Panc1 (cell line): ENCODE measurements at regions not wholly inside any gene's neighbourhood (a gene's known extent, or its start where the extent isn't known, plus 50 kb on each side); places are given as distances from the start of the nearest gene placed in this dataset.

ENCODE experiments used
- ATAC-seq: fragments of 200-7000 bp; cut with Tn5 transposase; 2 replicates; pipeline ENCODE4 v1.9.1; 2020; ENCODE audit warnings: mild to moderate bottlenecking, moderate library complexity
- BruUV-seq: library from RNA; stranded (reverse); fragments of 400-500 nt; replicated peaks from 2 replicates; lab custom pipeline; 2021; lab: Mats Ljungman, UMichigan
- CTCF ChIA-PET: fragments of 300-600 bp; sonication (Branson Sonifier 250); formaldehyde crosslinking; loops from one replicate; lab custom pipeline; 2022; ENCODE audit warnings: antibody characterized with exemption; lab: Charles Lee
- POLR2A ChIA-PET: fragments of 300-600 bp; sonication (Branson Sonifier 250); formaldehyde crosslinking; loops from one replicate; lab custom pipeline; 2022; ENCODE audit warnings: antibody characterized with exemption; lab: Charles Lee
- DNase-seq: peaks from one replicate; pipeline ENCODE4 v3.0.0-alpha.2; 2010; ENCODE audit warnings: low read depth, low spot score
- H3K27ac ChIP-seq: 2 replicates; pipeline ENCODE4 v1.5.1; 2011; ENCODE audit warnings: mild to moderate bottlenecking, low read length, inconsistent platforms
- H3K27me3 ChIP-seq: fragments of 200-500 bp; sonication (Bioruptor generic); 2 replicates; pipeline ENCODE4 v1.6.0; 2014; ENCODE audit warnings: low read length, inconsistent platforms; ENCODE audit not compliant: control insufficient read depth, insufficient read depth
- H3K36me3 ChIP-seq: fragments of 200-500 bp; sonication (Bioruptor generic); 2 replicates; pipeline ENCODE4 v1.5.1; 2014; ENCODE audit warnings: inconsistent platforms, mild to moderate bottlenecking, low read length, moderate library complexity; ENCODE audit not compliant: control insufficient read depth, insufficient read depth
- H3K4me1 ChIP-seq: 2 replicates; pipeline ENCODE4 v1.5.1; 2011; ENCODE audit warnings: inconsistent platforms, mild to moderate bottlenecking, low read length, moderate library complexity; ENCODE audit not compliant: control insufficient read depth, insufficient read depth
- H3K4me3 ChIP-seq, 2 experiments: 2 replicates each; pipeline ENCODE4 v1.5.1; 2011 to 2012; ENCODE audit warnings: low read depth in 2 of 2, low read length in 2 of 2, mild to moderate bottlenecking in 2 of 2, inconsistent platforms in 1 of 2, moderate library complexity in 1 of 2
- H3K9me3 ChIP-seq: fragments of 200-500 bp; sonication (Bioruptor generic); 2 replicates; pipeline ENCODE4 v1.5.1; 2014; ENCODE audit warnings: low read depth, mild to moderate bottlenecking, inconsistent platforms, low read length, moderate library complexity; ENCODE audit not compliant: control insufficient read depth, insufficient read depth
- CTCF ChIP-seq: fragments of 450-650 bp; IDR thresholded peaks from 2 replicates; pipeline ENCODE4 v1.5.1; 2017; ENCODE audit warnings: mild to moderate bottlenecking
- POLR2AphosphoS5 ChIP-seq: IDR thresholded peaks from 2 replicates; pipeline ENCODE4 v1.6.1; 2012; ENCODE audit warnings: mild to moderate bottlenecking, low read depth, low read length, moderate library complexity
- REST ChIP-seq, 2 experiments: IDR thresholded peaks; 2 replicates each; pipeline ENCODE4 v1.6.1; 2011 to 2012; ENCODE audit warnings: low read depth in 2 of 2, control low read depth in 1 of 2, low read length in 1 of 2, mild to moderate bottlenecking in 1 of 2, moderate library complexity in 1 of 2; ENCODE audit not compliant: insufficient read depth in 1 of 2
- SIN3A ChIP-seq: IDR thresholded peaks from 2 replicates; pipeline ENCODE4 v1.6.1; 2012; ENCODE audit warnings: low read depth, mild to moderate bottlenecking, low read length, moderate library complexity, borderline replicate concordance; ENCODE audit not compliant: insufficient read depth
- TCF7L2 ChIP-seq: IDR thresholded peaks from 2 replicates; pipeline ENCODE4 v1.6.1; 2011; ENCODE audit warnings: mild to moderate bottlenecking, low read depth, low read length, inconsistent platforms
- in situ Hi-C: cut with HindIII; loops from 2 replicates; pipeline ENCODE4 v1.10.0; 2016; ENCODE audit warnings: low sequenced_read_pairs, low pct_unique_long_range_greater_than_20kb
- intact Hi-C: fragments of 100-400 bp; cut with micrococcal nuclease; formaldehyde crosslinking; loops from one replicate; pipeline ENCODE4 v1.10.0; 2022; ENCODE audit not compliant: unreplicated experiment

GRCh38 chr1:90370686-90371447 is 346.2 kb downstream of the BARHL2 start:
- ChIA-PET CTCF (no interaction called here), POLR2A (no interaction called here)
- Histone ChIP-seq H3K9me3 (0 out of 2 replicates have a peak, but pooled peaks cover 3% of the 10 kb centered on the region), H3K36me3 (no peaks in the 10 kb centered on the region), H3K27me3 (no peaks in the 10 kb centered on the region), H3K4me3 (no peak overlapping the region), H3K27ac (no peak overlapping the region), H3K4me1 (no peaks in the 10 kb centered on the region)
- peak; percentile 62; the same call in 1 of the 2 replicates for ATAC-seq
- no peak for DNase-seq
- in situ Hi-C loops (no loop called here), intact Hi-C loops (no loop called here)
- BruUV-seq, result no TSS peak
- no peak for TF ChIP-seq SIN3A
- TF ChIP-seq CTCF, result 0 out of 2 replicates have a peak, but pooled peaks have one; percentile 8
- no peak for TF ChIP-seq REST (IDR thresholded peaks at IDR 0.05; ENCODE audit: insufficient read depth in 1 of 2, low read depth in 2 of 2, low read length in 1 of 2)
- TF ChIP-seq TCF7L2, result no peak

GRCh38 chr1:90362163-90362562 is 354.9 kb downstream of the BARHL2 start:
- TF ChIP-seq REST (IDR thresholded peaks at IDR 0.05; ENCODE audit: insufficient read depth in 1 of 2, low read depth in 2 of 2, low read length in 1 of 2) (no peak), SIN3A (no peak), TCF7L2 (no peak), CTCF (no peak), POLR2AphosphoS5 (no peak)
- ATAC-seq (no peak), DNase-seq (no peak)
- H3K27me3 ChIP-seq, result no peaks in the 10 kb centered on the region
- H3K4me3 ChIP-seq, result no peak overlapping the region
- BruUV-seq, result no TSS peak
- no peak overlapping the region for H3K27ac ChIP-seq
- POLR2A ChIA-PET, result no interaction called here
- no peaks in the 10 kb centered on the region for H3K36me3 ChIP-seq
- CTCF ChIA-PET, result no interaction called here
- in situ Hi-C loops (no loop called here), intact Hi-C loops (no loop called here)
- no peaks in the 10 kb centered on the region for H3K4me1 ChIP-seq
- no peaks in the 10 kb centered on the region for H3K9me3 ChIP-seq
